Heart right ventricle (tissue), 16 donors: ENCODE measurements at regions not wholly inside any gene's neighbourhood (a gene's known extent, or its start where the extent isn't known, plus 50 kb on each side); places are given as distances from the start of the nearest gene placed in this dataset.

Experiments
- ATAC-seq, 8 donors: fragments of 200-7000 bp; cut with Tn5 transposase; one replicate each; pipeline ENCODE4 v1.9.1; 2020; ENCODE audit warnings: mild to moderate bottlenecking in 8 of 8, moderate library complexity in 8 of 8, moderate number of reproducible peaks in 1 of 8
- DNase-seq, 2 donors: peaks; one replicate each; pipeline ENCODE4 v3.0.0-alpha.2; 2020
- H3K27ac ChIP-seq, 10 donors: fragments of 200-600 bp; sonication (generic) in 2 of 10; one replicate each; pipeline versions ENCODE4 v1.5.0 to v1.8.0; 2020 to 2022; ENCODE audit warnings: mild to moderate bottlenecking in 3 of 10
- H3K27me3 ChIP-seq, 7 donors: fragments of 200-600 bp; one replicate each; pipeline ENCODE4 v1.8.0; 2021 to 2022; ENCODE audit warnings: mild to moderate bottlenecking in 2 of 7
- H3K36me3 ChIP-seq, 9 donors: fragments of 200-600 bp; sonication (generic) in 1 of 9; one replicate each; pipeline versions ENCODE4 v1.5.0 to v1.8.0; 2020 to 2022; ENCODE audit warnings: mild to moderate bottlenecking in 2 of 9
- H3K4me1 ChIP-seq, 9 donors: fragments of 200-600 bp; sonication (generic) in 1 of 9; one replicate each; pipeline versions ENCODE4 v1.5.0 to v1.8.0; 2020 to 2022; ENCODE audit warnings: mild to moderate bottlenecking in 4 of 9
- H3K4me3 ChIP-seq, 10 donors: fragments of 200-600 bp; sonication (generic) in 2 of 10; one replicate each; pipeline versions ENCODE4 v1.5.0 to v1.8.0; 2020 to 2022; ENCODE audit warnings: mild to moderate bottlenecking in 7 of 10, moderate library complexity in 2 of 10
- H3K9me3 ChIP-seq, 11 donors: fragments of 200-600 bp in 10 of 11; sonication (generic) in 2 of 11; one replicate each; pipeline versions ENCODE4 v1.5.0 to v1.8.0; 2013 to 2022; ENCODE audit warnings: mild to moderate bottlenecking in 2 of 11, control low read depth in 1 of 11, moderate library complexity in 1 of 11
- WGBS, 2 donors: extraction: QIAGEN DNeasy Blood & Tissue Kit; methylation state at CpG; one replicate each; pipeline ENCODE4 v1.1.7; 2013; ENCODE audit warnings: inconsistent platforms in 1 of 2; 5-methylcytosine and 5-hydroxymethylcytosine counted together
- intact Hi-C, 10 donors: fragments of 100-400 bp; cut with DNase I; formaldehyde crosslinking; loops; one replicate each; pipeline versions ENCODE4 v1.11.1 to v1.14.2; 2022
- TF ChIP-seq, protein P1 (sequence below), 9 donors: fragments of 200-600 bp; sonication (generic) in 2 of 9; IDR thresholded peaks; one replicate each; pipeline versions ENCODE4 v1.5.0 to v1.8.0; 2021 to 2022; ENCODE audit warnings: antibody characterized with exemption in 9 of 9, mild to moderate bottlenecking in 5 of 9, moderate library complexity in 1 of 9
- donor health status: Arrhythmogenic right ventricular cardiomyopathy.
- donor health status: ischemic (EF 13 %, LVEDD 7.1; RV severe dilation, severe dysfunction).
- donor health status: healthy with polysubstance abuse.
- donor health status: DM: no; HTN: yes; CAD: no.
- donor health status: DM: no; HTN: no; CAD: no.
- donor health status: ischemic (EF 25% LVEDD 6.9; RV normal size, moderate dysfunction).
- donor health status: ischemic (EF 25% LVEDD 5.7; RV mildly dilated, moderate dysfunction).
- donor health status: healthy.
- donor health status: DM: yes; HTN: yes; CAD: no.
- donor health status: Ischemic cardiomyopathy.
- donor health status: ischemic (EF 35%, LVEDD 5.7; RV mildly dilated, moderate dysfunction).
- donor health status: nonischemic (EF 11% LVEDD 7.7; RV severe dilation, severe dysfunction).
- donor health status: DM: yes; HTN: yes; CAD: no.
- donor health status: PGD.
- donor health status: ischemic (EF 29% LVEDD 5.4; RV normal size, mild dysfunction).
- donor health status: nonischemic (EF 23%, LVEDD 6.1; RV moderate dilation, normal function).

DNA sequence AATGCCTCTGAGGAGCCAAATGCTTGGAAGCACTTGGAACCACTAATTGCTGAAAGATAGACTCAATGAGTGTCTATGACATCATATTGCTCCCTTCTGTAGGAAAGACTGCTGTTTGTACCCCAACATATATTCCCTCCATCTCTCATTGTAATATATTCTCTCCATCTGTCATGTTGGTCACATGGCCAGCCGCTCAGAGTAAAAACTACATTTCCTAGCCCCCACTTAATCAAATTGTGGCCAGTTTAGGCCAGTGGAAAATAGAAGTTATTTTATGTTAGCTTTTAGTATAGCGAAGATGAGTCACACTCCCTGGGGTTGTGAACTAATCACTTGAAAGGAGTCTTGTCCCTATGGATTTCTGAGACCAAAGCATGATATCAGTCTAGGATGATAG, 160.2 kb downstream of the HNMT start:
- 88 to 89% methylated on average over 2 of the region's 2 CpGs for WGBS, 2 donors
- intact Hi-C loops, result no loop called here
- DNase-seq (no peak), ATAC-seq (no peak)
- Histone ChIP-seq H3K27ac (no peak overlapping the region), H3K4me1 (no peaks in the 10 kb centered on the region), H3K9me3 (no peaks in the 10 kb centered on the region), H3K4me3 (no peak overlapping the region), H3K27me3 (no peaks in the 10 kb centered on the region), H3K36me3 (no peaks in the 10 kb centered on the region)
- TF ChIP-seq, protein P1, sequence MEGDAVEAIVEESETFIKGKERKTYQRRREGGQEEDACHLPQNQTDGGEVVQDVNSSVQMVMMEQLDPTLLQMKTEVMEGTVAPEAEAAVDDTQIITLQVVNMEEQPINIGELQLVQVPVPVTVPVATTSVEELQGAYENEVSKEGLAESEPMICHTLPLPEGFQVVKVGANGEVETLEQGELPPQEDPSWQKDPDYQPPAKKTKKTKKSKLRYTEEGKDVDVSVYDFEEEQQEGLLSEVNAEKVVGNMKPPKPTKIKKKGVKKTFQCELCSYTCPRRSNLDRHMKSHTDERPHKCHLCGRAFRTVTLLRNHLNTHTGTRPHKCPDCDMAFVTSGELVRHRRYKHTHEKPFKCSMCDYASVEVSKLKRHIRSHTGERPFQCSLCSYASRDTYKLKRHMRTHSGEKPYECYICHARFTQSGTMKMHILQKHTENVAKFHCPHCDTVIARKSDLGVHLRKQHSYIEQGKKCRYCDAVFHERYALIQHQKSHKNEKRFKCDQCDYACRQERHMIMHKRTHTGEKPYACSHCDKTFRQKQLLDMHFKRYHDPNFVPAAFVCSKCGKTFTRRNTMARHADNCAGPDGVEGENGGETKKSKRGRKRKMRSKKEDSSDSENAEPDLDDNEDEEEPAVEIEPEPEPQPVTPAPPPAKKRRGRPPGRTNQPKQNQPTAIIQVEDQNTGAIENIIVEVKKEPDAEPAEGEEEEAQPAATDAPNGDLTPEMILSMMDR (IDR thresholded peaks at IDR 0.05), result no peak

DNA sequence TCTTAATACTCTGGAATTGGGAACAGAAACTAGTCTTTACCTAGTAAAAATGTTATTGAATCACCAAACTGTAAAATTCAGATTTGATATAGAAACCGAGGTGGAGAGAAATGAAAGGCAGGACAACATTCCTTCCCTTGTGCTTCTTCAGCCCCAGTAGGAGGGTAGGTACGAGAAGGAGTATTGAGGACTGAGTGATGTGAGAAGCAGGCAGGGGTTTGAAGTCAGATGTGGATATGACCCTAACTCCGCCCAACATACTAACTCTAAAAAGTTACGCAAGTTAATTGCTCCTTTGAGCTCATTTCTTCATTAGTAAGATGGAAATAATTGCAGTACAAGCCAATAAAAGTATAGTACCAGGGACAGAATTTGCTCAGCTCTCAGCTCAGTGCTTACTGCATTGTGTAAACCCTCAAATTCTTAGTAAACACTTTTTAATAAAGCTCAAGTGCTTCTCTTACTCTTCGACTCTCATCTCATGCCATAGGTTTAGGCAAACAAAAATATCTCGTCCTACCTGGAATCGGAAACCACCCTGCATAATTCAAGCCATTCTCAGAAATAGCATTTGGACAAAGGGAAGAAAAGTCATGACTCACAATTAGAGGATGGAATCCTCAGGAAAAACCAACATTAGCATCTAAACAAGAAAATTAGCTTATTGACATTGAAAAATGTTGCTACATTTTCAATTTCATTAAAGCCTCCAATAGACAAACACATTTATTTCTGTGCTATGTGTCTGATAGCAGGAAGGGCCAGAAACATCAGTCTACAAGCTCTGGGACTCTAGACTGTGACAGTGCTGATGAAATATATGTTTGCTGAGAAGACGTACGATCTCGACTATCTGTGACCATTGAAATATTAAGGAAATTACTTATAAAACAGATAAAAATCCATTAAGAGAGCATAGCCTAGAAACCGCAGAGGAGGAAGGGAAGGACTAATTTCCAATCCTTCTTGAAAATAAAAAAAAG, 161.3 kb downstream of the HNMT start:
- Histone ChIP-seq H3K27me3 (no peaks in the 10 kb centered on the region), H3K4me3 (no peak overlapping the region), H3K27ac (no peak overlapping the region), H3K4me1 (no peaks in the 10 kb centered on the region), H3K9me3 (no peaks in the 10 kb centered on the region), H3K36me3 (no peaks in the 10 kb centered on the region)
- TF ChIP-seq, protein P1 (IDR thresholded peaks at IDR 0.05), result no peak
- intact Hi-C loops, result no loop called here
- WGBS, 2 donors, result 91 to 94% methylated on average over 11 of the region's 11 CpGs
- DNase-seq (no peak), ATAC-seq (no peak)

GRCh38 chr2:138132108-138132507, 167.8 kb downstream of the HNMT start:
- no peaks in the 10 kb centered on the region for H3K36me3 ChIP-seq
- intact Hi-C loops, result loop anchor here in 1 of 10 donors (10.0 kb wide), 1 partner anchor 417 kb away; no protein-coding TSS in a partner anchor
- H3K27ac ChIP-seq, result no peak overlapping the region
- ATAC-seq (no peak), DNase-seq (no peak)
- TF ChIP-seq, protein P1 (IDR thresholded peaks at IDR 0.05), result no peak
- H3K9me3 ChIP-seq, result no peaks in the 10 kb centered on the region
- H3K4me1 ChIP-seq, result no peaks in the 10 kb centered on the region
- WGBS, 2 donors, result 75 to 82% methylated on average over 1 of the region's 1 CpG
- H3K27me3 ChIP-seq, result no peaks in the 10 kb centered on the region
- H3K4me3 ChIP-seq, result no peak overlapping the region

DNA sequence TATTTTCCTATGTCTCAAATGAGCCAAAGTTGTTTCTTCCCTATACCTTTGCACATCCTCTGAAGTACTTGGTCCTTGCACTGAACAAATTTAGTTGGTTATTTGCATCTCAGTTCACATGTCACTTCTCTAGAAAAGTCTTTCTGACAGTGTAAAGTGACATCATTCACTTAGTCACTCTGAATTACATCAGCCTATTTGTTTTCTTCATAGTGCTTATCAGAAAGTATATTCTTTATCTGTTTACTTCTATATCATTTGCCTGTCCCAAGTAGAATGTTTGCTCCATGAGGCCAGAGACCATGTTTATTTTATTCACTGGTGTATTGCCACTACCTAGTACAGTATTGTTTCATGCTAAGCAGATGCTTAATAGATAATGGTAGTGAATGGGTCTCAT, 173.7 kb downstream of the HNMT start:
- Histone ChIP-seq H3K27me3 (no peaks in the 10 kb centered on the region), H3K9me3 (peaks cover 0 to 5% (median 0%) of the 10 kb centered on the region in 11 donors), H3K4me3 (no peak overlapping the region), H3K36me3 (no peaks in the 10 kb centered on the region), H3K4me1 (no peaks in the 10 kb centered on the region), H3K27ac (no peak overlapping the region)
- intact Hi-C loops, result loop anchor here in 1 of 10 donors (10.0 kb wide), 1 partner anchor 423 kb away; no protein-coding TSS in a partner anchor
- TF ChIP-seq, protein P1 (IDR thresholded peaks at IDR 0.05), result no peak
- DNase-seq (no peak), ATAC-seq (no peak)
